ENCODE measurements at regions not wholly inside any gene's neighbourhood (a gene's known extent, or its start where the extent isn't known, plus 50 kb on each side); places are given as distances from the start of the nearest gene placed in this dataset.
A peak's percentile ranks its signal among the peaks of the same experiment; 100 is the strongest.

GRCh38 chr6:6057442-6058053, 50.8 kb upstream of the NRN1 start:
- no peaks in the 10 kb centered on the region for H3K9me3 ChIP-seq (replicated peaks; ENCODE audit: control insufficient read depth, insufficient read depth, low read length)
- no peak overlapping the region for H3K4me3 ChIP-seq
- no TSS peak for BruUV-seq (replicated peaks)
- ChIA-PET SMC1A (ENCODE audit: uncharacterized antibody, unreplicated experiment) (interaction anchor here (0.7 to 5.5 kb wide), 15 partner anchors 49 to 527 kb away, joined by 3 to 56 read pairs (median 4); no protein-coding TSS in a partner anchor), CTCF (interaction anchor here (0.6 to 5.5 kb wide), 26 partner anchors 8 to 587 kb away, joined by 3 to 96 read pairs (median 4); no protein-coding TSS in a partner anchor), POLR2A (no interaction called here), RAD21 (ENCODE audit: unreplicated experiment) (interaction anchor here (0.7 to 3.9 kb wide), 12 partner anchors 74 to 586 kb away, joined by 3 to 54 read pairs (median 3); no protein-coding TSS in a partner anchor)
- in situ Hi-C loops (cut with MboI) (loop anchor here (5.0 kb wide), 1 partner anchor 490 kb away; no protein-coding TSS in a partner anchor), intact Hi-C loops (cut with micrococcal nuclease; ENCODE audit: unreplicated experiment) (loop anchor here (1.0 to 5.0 kb wide), 6 partner anchors 75 to 490 kb away; no protein-coding TSS in a partner anchor)
- H3K79me2 ChIP-seq (ENCODE audit: control insufficient read depth, insufficient read depth, low read length) = no peaks in the 10 kb centered on the region
- no peaks in the 10 kb centered on the region; a peak in 2 of 4 replicates for H3K27me3 ChIP-seq (replicated peaks in 1 of 2; ENCODE audit: control insufficient read depth in 2 of 2, insufficient read depth in 2 of 2, low read length in 1 of 2)
- H3K36me3 ChIP-seq (ENCODE audit: control insufficient read depth in 2 of 2, insufficient read depth in 2 of 2, low read length in 1 of 2) = no peaks in the 10 kb centered on the region
- no peak overlapping the region for H3K4me2 ChIP-seq (ENCODE audit: control insufficient read depth, insufficient read depth)
- DNase-seq (ENCODE audit: low read depth, low spot score) = peak; percentile 53
- no peaks in the 10 kb centered on the region for H3K4me1 ChIP-seq (ENCODE audit: control insufficient read depth, insufficient read depth, low read length)
- H4K20me1 ChIP-seq (ENCODE audit: control insufficient read depth, insufficient read depth) = no peaks in the 10 kb centered on the region
- no peak overlapping the region for H2AFZ ChIP-seq (ENCODE audit: control insufficient read depth, low read depth, low read length)
- ATAC-seq = peak; percentile 97
- no peak overlapping the region for H3K27ac ChIP-seq (ENCODE audit: control insufficient read depth, insufficient read depth)
- peak; percentile 94 for FAIRE-seq
- no peak overlapping the region for H3K9ac ChIP-seq (ENCODE audit: control insufficient read depth, insufficient read depth, low read length)
- 36% methylated on average over 9 of the region's 9 CpGs for WGBS (ENCODE audit: insufficient coverage, insufficient replicate concordance, low lambda C conversion rate, missing lambda C conversion rate)
- no peak for TF ChIP-seq SREBF2 (IDR thresholded peaks at IDR 0.05; ENCODE audit: low read length)
- no peak for TF ChIP-seq PAX8 (IDR thresholded peaks at IDR 0.05)
- TF ChIP-seq RAD21 (IDR thresholded peaks at IDR 0.05; ENCODE audit: insufficient read depth, low read depth, low read length) = peak; percentile 74
- no peak for TF ChIP-seq IKZF2 (IDR thresholded peaks at IDR 0.05)
- TF ChIP-seq SMC3 (IDR thresholded peaks at IDR 0.05; ENCODE audit: borderline replicate concordance, low read length) = peak; percentile 80
- TF ChIP-seq PRDM15 (CRISPR knock-in tag; IDR thresholded peaks at IDR 0.05) = no peak
- no peak for TF ChIP-seq ATF2 (IDR thresholded peaks at IDR 0.05; ENCODE audit: low read length)
- no peak for TF ChIP-seq MEF2A (IDR thresholded peaks at IDR 0.05; ENCODE audit: insufficient read depth, low read depth, low read length)
- TF ChIP-seq SIN3A (IDR thresholded peaks at IDR 0.05; ENCODE audit: low read depth, low read length) = no peak
- TF ChIP-seq BMI1 (IDR thresholded peaks at IDR 0.05; ENCODE audit: borderline replicate concordance) = no peak
- no peak for TF ChIP-seq IRF3 (IDR thresholded peaks at IDR 0.05)
- no peak for TF ChIP-seq KDM1A (IDR thresholded peaks at IDR 0.05; ENCODE audit: borderline replicate concordance)
- peak; percentile 42; the same call in 1 of the 2 replicates for TF ChIP-seq ZNF592 (IDR thresholded peaks at IDR 0.05)

All from GM12878 (cell line).